Astrocyte of the cerebellum (primary cell): ENCODE measurements at regions not wholly inside any gene's neighbourhood (a gene's known extent, or its start where the extent isn't known, plus 50 kb on each side); places are given as distances from the start of the nearest gene placed in this dataset.

Source experiments
- DNase-seq: peaks from one replicate; pipeline ENCODE4 v3.0.0-alpha.2; 2011; ENCODE audit warnings: low read depth
- H3K4me3 ChIP-seq: 2 replicates; pipeline ENCODE4 v1.5.1; 2011; ENCODE audit warnings: mild to moderate bottlenecking, low read depth, low read length, moderate library complexity
- in situ Hi-C: cut with HindIII; loops from 2 replicates; pipeline ENCODE4 v1.10.0; 2017; ENCODE audit warnings: low sequenced_read_pairs
- TF ChIP-seq, protein P1 (sequence below): IDR thresholded peaks from 2 replicates; pipeline ENCODE4 v1.5.1; 2012; ENCODE audit warnings: low read length, low read depth, moderate library complexity, mild to moderate bottlenecking; ENCODE audit errors: missing control alignments

GRCh38 chr7:25858525-25859411 lies 293.2 kb upstream of the NFE2L3 start:
- H3K4me3 ChIP-seq: no peak overlapping the region
- TF ChIP-seq, protein P1, sequence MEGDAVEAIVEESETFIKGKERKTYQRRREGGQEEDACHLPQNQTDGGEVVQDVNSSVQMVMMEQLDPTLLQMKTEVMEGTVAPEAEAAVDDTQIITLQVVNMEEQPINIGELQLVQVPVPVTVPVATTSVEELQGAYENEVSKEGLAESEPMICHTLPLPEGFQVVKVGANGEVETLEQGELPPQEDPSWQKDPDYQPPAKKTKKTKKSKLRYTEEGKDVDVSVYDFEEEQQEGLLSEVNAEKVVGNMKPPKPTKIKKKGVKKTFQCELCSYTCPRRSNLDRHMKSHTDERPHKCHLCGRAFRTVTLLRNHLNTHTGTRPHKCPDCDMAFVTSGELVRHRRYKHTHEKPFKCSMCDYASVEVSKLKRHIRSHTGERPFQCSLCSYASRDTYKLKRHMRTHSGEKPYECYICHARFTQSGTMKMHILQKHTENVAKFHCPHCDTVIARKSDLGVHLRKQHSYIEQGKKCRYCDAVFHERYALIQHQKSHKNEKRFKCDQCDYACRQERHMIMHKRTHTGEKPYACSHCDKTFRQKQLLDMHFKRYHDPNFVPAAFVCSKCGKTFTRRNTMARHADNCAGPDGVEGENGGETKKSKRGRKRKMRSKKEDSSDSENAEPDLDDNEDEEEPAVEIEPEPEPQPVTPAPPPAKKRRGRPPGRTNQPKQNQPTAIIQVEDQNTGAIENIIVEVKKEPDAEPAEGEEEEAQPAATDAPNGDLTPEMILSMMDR: no peak
- DNase-seq: no peak
- in situ Hi-C loops: no loop called here

- TF ChIP-seq, protein P1: no peak
- in situ Hi-C loops: no loop called here
- H3K4me3 ChIP-seq: no peak overlapping the region
- no peak for DNase-seq
These were observed 292.4 kb upstream of the NFE2L3 start for GRCh38 chr7:25859412-25860274.

DNA sequence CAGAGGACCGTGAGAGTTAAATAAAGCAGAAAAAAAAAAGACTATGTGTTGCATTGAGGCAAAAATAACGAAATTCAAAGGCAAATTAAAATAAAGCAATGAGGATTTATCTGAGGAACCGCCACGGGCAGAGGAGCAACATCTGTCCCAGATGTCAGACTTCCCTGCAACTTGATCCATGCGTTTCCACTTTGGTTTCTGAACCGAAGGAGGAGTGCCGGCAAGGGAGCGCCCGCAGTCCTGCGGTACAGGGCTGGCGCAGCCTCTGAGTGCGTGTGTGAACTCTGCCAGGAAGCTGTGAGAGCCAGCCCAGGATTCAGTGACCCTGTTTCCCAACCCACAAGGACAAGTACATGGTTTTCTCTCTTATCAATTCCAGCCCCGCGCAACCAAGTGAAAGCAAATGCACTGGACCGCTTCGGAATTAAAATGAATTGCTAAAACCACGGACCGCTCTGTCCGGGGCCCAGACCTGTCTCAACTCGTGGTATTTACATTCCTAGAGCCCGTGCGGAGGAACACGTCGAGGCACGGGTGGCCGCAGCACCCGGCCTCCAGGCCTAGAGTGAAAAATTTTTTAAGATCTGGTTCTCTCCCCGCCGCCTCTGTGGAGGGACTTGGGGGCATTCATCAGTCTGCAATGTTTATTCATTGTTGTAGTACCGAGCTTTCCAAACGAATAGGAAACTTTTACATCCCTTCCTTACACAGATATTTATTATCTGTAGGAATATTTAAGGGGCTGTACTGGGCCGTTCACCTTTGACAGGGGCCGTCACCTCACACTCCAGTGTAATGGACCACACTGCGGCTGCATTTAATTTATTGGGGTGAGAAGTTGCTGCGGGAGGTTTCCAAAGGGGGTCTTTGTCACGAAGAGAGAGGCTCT lies 291.5 kb upstream of the NFE2L3 start:
- H3K4me3 ChIP-seq: no peak overlapping the region
- in situ Hi-C loops: no loop called here
- DNase-seq: no peak
- TF ChIP-seq, protein P1: no peak

DNA sequence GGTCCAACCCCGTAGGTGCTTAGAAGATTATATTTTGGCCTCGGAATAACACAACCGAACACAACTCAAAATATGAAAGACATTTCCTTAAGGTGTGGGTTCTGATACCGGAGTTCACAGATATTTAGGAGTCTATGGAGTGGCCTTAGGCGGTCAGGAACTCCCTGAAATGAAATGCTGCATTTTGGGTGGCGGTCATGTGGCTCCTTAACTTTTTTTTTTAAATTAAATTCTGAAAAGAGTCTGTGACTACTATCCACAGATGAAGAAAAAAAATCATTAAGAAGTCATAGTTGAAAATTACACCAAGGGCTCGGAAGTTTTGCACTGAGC lies 290.9 kb upstream of the NFE2L3 start:
- TF ChIP-seq, protein P1: no peak
- in situ Hi-C loops: no loop called here
- H3K4me3 ChIP-seq: no peak overlapping the region
- DNase-seq: no peak

- TF ChIP-seq, protein P1: no peak
- DNase-seq: no peak
- in situ Hi-C loops: no loop called here
- no peak overlapping the region for H3K4me3 ChIP-seq
These were observed 290.3 kb upstream of the NFE2L3 start for GRCh38 chr7:25861601-25862260.
